CD1c-positive myeloid dendritic cell (primary cell): ENCODE measurements at regions not wholly inside any gene's neighbourhood (a gene's known extent, or its start where the extent isn't known, plus 50 kb on each side); places are given as distances from the start of the nearest gene placed in this dataset.

ENCODE experiments used
- DNase-seq: peaks from one replicate; pipeline ENCODE4 v3.0.0-alpha.2; 2016; ENCODE audit errors: extremely low spot score

GRCh38 chr9:81390792-81391456 lies 298.4 kb downstream of the TLE1 start:
- peak; percentile 12 for DNase-seq

GRCh38 chr9:81389569-81389993 lies 299.8 kb downstream of the TLE1 start:
- no peak for DNase-seq

- no peak for DNase-seq
Measured at GRCh38 chr9:81388831-81389230, 300.5 kb downstream of the TLE1 start.

GRCh38 chr9:81387360-81388106 lies 301.8 kb downstream of the TLE1 start:
- DNase-seq, result no peak

GRCh38 chr9:81384911-81385310 lies 304.4 kb downstream of the TLE1 start:
- DNase-seq, result no peak

- DNase-seq, result no peak
Measured at GRCh38 chr9:81382281-81382680, 307.1 kb downstream of the TLE1 start.

- no peak for DNase-seq
Measured at GRCh38 chr9:81381694-81382093, 307.7 kb downstream of the TLE1 start.

- no peak for DNase-seq
Measured at GRCh38 chr9:81380504-81381359, 308.6 kb downstream of the TLE1 start.

- DNase-seq, result no peak
Measured at GRCh38 chr9:81379655-81380054, 309.7 kb downstream of the TLE1 start.

GRCh38 chr9:81377921-81378320 lies 311.4 kb downstream of the TLE1 start:
- DNase-seq, result no peak

GRCh38 chr9:81377320-81377719 lies 312.0 kb downstream of the TLE1 start:
- DNase-seq, result no peak

GRCh38 chr9:81375187-81376100 lies 313.9 kb downstream of the TLE1 start:
- DNase-seq, result peak; percentile 65

- peak; percentile 22 for DNase-seq
Measured at GRCh38 chr9:81374459-81375186, 314.7 kb downstream of the TLE1 start.

- DNase-seq, result no peak
Measured at GRCh38 chr9:81373294-81373693, 316.1 kb downstream of the TLE1 start.

- DNase-seq, result no peak
Measured at GRCh38 chr9:81372628-81373191, 316.6 kb downstream of the TLE1 start.

GRCh38 chr9:81371824-81372223 lies 317.5 kb downstream of the TLE1 start:
- no peak for DNase-seq

- DNase-seq, result no peak
Measured at GRCh38 chr9:81370650-81371049, 318.7 kb downstream of the TLE1 start.

GRCh38 chr9:81370096-81370495 lies 319.3 kb downstream of the TLE1 start:
- DNase-seq, result no peak

GRCh38 chr9:81369121-81369520 lies 320.2 kb downstream of the TLE1 start:
- no peak for DNase-seq

GRCh38 chr9:81363916-81364480 lies 325.3 kb downstream of the TLE1 start:
- no peak for DNase-seq
